ENCODE measurements at regions not wholly inside any gene's neighbourhood (a gene's known extent, or its start where the extent isn't known, plus 50 kb on each side); places are given as distances from the start of the nearest gene placed in this dataset.

- DNase-seq (ENCODE audit: extremely low read depth, insufficient read length) = no peak
- Histone ChIP-seq H3K36me3 (ENCODE audit: control insufficient read depth, insufficient read depth, low read length) (no peaks in the 10 kb centered on the region), H3K27me3 (replicated peaks; ENCODE audit: control insufficient read depth, insufficient read depth, low read length) (no peaks in the 10 kb centered on the region; the same call in 1 of the 2 replicates), H3K4me3 (replicated peaks; ENCODE audit: low read depth, low read length) (no peak overlapping the region)
- TF ChIP-seq CTCF (IDR thresholded peaks at IDR 0.05; ENCODE audit: insufficient read depth, low read length, poor library complexity, severe bottlenecking) = no peak
Observed at GRCh38 chr1:10895621-10896020, 99.2 kb upstream of the CASZ1 start.

GRCh38 chr1:10896673-10897072, 100.2 kb upstream of the CASZ1 start:
- H3K27me3 ChIP-seq (replicated peaks; ENCODE audit: control insufficient read depth, insufficient read depth, low read length) = no peaks in the 10 kb centered on the region; the same call in 1 of the 2 replicates
- H3K36me3 ChIP-seq (ENCODE audit: control insufficient read depth, insufficient read depth, low read length) = no peaks in the 10 kb centered on the region
- DNase-seq (ENCODE audit: extremely low read depth, insufficient read length) = no peak
- no peak overlapping the region for H3K4me3 ChIP-seq (replicated peaks; ENCODE audit: low read depth, low read length)
- no peak for TF ChIP-seq CTCF (IDR thresholded peaks at IDR 0.05; ENCODE audit: insufficient read depth, low read length, poor library complexity, severe bottlenecking)

- Histone ChIP-seq H3K36me3 (ENCODE audit: control insufficient read depth, insufficient read depth, low read length) (no peaks in the 10 kb centered on the region), H3K4me3 (replicated peaks; ENCODE audit: low read depth, low read length) (no peak overlapping the region), H3K27me3 (replicated peaks; ENCODE audit: control insufficient read depth, insufficient read depth, low read length) (no peaks in the 10 kb centered on the region; the same call in 1 of the 2 replicates)
- no peak for DNase-seq (ENCODE audit: extremely low read depth, insufficient read length)
- no peak for TF ChIP-seq CTCF (IDR thresholded peaks at IDR 0.05; ENCODE audit: insufficient read depth, low read length, poor library complexity, severe bottlenecking)
Observed at GRCh38 chr1:10897321-10897980, 101.0 kb upstream of the CASZ1 start.

GRCh38 chr1:10897981-10898728, 101.7 kb upstream of the CASZ1 start:
- no peak for DNase-seq (ENCODE audit: extremely low read depth, insufficient read length)
- H3K27me3 ChIP-seq (replicated peaks; ENCODE audit: control insufficient read depth, insufficient read depth, low read length) = no peaks in the 10 kb centered on the region; the same call in 1 of the 2 replicates

GRCh38 chr1:10898921-10899320, 102.5 kb upstream of the CASZ1 start:
- Histone ChIP-seq H3K27me3 (replicated peaks; ENCODE audit: control insufficient read depth, insufficient read depth, low read length) (no peaks in the 10 kb centered on the region; the same call in 1 of the 2 replicates), H3K4me3 (replicated peaks; ENCODE audit: low read depth, low read length) (no peak overlapping the region), H3K36me3 (ENCODE audit: control insufficient read depth, insufficient read depth, low read length) (no peaks in the 10 kb centered on the region)
- no peak for TF ChIP-seq CTCF (IDR thresholded peaks at IDR 0.05; ENCODE audit: insufficient read depth, low read length, poor library complexity, severe bottlenecking)
- no peak for DNase-seq (ENCODE audit: extremely low read depth, insufficient read length)

More at GRCh38 chr1:10897981-10898728, 101.7 kb upstream of the CASZ1 start:
- TF ChIP-seq CTCF (IDR thresholded peaks at IDR 0.05; ENCODE audit: insufficient read depth, low read length, poor library complexity, severe bottlenecking) = no peak
- Histone ChIP-seq H3K36me3 (ENCODE audit: control insufficient read depth, insufficient read depth, low read length) (no peaks in the 10 kb centered on the region), H3K4me3 (replicated peaks; ENCODE audit: low read depth, low read length) (no peak overlapping the region)
